Liver (tissue), 3 donors: ENCODE measurements at regions not wholly inside any gene's neighbourhood (a gene's known extent, or its start where the extent isn't known, plus 50 kb on each side); places are given as distances from the start of the nearest gene placed in this dataset.

Experiments
- ATF3 ChIP-seq: IDR thresholded peaks from 2 replicates; pipeline ENCODE4 v1.6.1; 2016; ENCODE audit warnings: antibody characterized with exemption
- CTCF ChIP-seq: fragments of 150-350 bp; IDR thresholded peaks from 2 replicates; pipeline ENCODE4 v1.5.1; 2017; ENCODE audit warnings: improper control_type of control experiment, low read depth, low read length; ENCODE audit not compliant: missing input control
- EGR1 ChIP-seq, 2 donors: IDR thresholded peaks; 2 replicates each; pipeline ENCODE4 v1.6.1; 2016 to 2018; ENCODE audit warnings: antibody characterized with exemption in 2 of 2, low read depth in 2 of 2
- GABPA ChIP-seq, 2 donors: IDR thresholded peaks in 1 of 2; conservative IDR thresholded peaks in 1 of 2; 2 replicates each; pipeline ENCODE4 v1.6.1; 2016; ENCODE audit warnings: antibody characterized with exemption in 2 of 2, mild to moderate bottlenecking in 1 of 2, moderate library complexity in 1 of 2
- JUND ChIP-seq, 2 donors: IDR thresholded peaks; 2 replicates each; pipeline ENCODE4 v1.6.1; 2016; ENCODE audit warnings: antibody characterized with exemption in 2 of 2
- MAX ChIP-seq: IDR thresholded peaks from 2 replicates; pipeline ENCODE4 v1.6.1; 2016; ENCODE audit warnings: antibody characterized with exemption
- RAD21 ChIP-seq, 2 donors: IDR thresholded peaks; 2 replicates each; pipeline ENCODE4 v1.6.1; 2016; ENCODE audit warnings: antibody characterized with exemption in 2 of 2, mild to moderate bottlenecking in 2 of 2
- REST ChIP-seq: IDR thresholded peaks from 2 replicates; pipeline ENCODE4 v1.6.1; 2016; ENCODE audit warnings: antibody characterized with exemption, mild to moderate bottlenecking
- YY1 ChIP-seq: IDR thresholded peaks from 2 replicates; pipeline ENCODE4 v1.6.1; 2016; ENCODE audit warnings: antibody characterized with exemption, mild to moderate bottlenecking
- ZBTB33 ChIP-seq: IDR thresholded peaks from 2 replicates; pipeline ENCODE4 v1.6.1; 2016; ENCODE audit warnings: antibody characterized with exemption
- donor health status: healthy.
- donor health status: healthy.

GRCh38 chr14:98328496-98328895 lies 943.5 kb downstream of the BCL11B start:
- TF ChIP-seq REST (no peak), YY1 (no peak), CTCF (no peak), RAD21 (IDR thresholded peaks at IDR 0.05) (no peak), JUND (IDR thresholded peaks at IDR 0.05) (no peak), ZBTB33 (no peak), EGR1 (IDR thresholded peaks at IDR 0.05; ENCODE audit: low read depth in 2 of 2) (no peak), GABPA (IDR thresholded peaks at IDR 0.05 in 1 of 2, conservative IDR thresholded peaks at IDR 0.05 in 1 of 2) (no peak), ATF3 (no peak), MAX (no peak)
